Vagina (tissue), 2 donors: ENCODE measurements at regions not wholly inside any gene's neighbourhood (a gene's known extent, or its start where the extent isn't known, plus 50 kb on each side); places are given as distances from the start of the nearest gene placed in this dataset.

Source experiments
- POLR2A ChIP-seq, 2 donors: fragments of 450-650 bp; IDR thresholded peaks; one replicate each; pipeline ENCODE4 v1.6.1; 2017; ENCODE audit warnings: antibody characterized with exemption in 2 of 2, mild to moderate bottlenecking in 2 of 2, moderate library complexity in 2 of 2
- POLR2AphosphoS5 ChIP-seq, 2 donors: sonication (generic); formaldehyde crosslinking; IDR thresholded peaks; one replicate each; pipeline ENCODE4 v1.9.0; 2017; ENCODE audit warnings: antibody characterized with exemption in 2 of 2, mild to moderate bottlenecking in 2 of 2, low read depth in 1 of 2; ENCODE audit not compliant: insufficient read depth in 1 of 2
- TF ChIP-seq, protein P1 (sequence below), 3 experiments: fragments of 450-650 bp in 2 of 3; fragments of 200-600 bp in 1 of 3; sonication (generic) in 1 of 3; IDR thresholded peaks; one replicate each; pipeline ENCODE4 v1.5.1; 2017 to 2019; ENCODE audit warnings: antibody characterized with exemption in 3 of 3, mild to moderate bottlenecking in 2 of 3, moderate library complexity in 2 of 3

DNA sequence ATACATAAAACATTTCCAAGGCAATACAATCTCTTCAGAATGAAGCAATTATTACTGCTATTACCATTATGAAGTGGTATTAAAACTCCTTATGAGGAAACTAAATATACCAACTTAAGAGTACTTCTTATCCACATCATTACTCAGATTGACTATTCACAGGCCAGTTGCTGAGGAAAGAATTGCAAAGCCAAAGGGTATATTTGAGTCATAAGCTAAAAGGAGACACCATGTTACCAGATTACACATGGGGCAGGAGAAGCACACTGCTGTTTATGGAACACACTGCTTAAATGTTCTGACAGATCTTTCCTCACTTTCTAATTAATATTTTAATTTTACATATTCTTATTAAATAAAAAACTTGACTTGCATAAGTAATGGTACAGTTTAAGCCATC, 1726.4 kb upstream of the NUDT12 start:
- TF ChIP-seq, protein P1, sequence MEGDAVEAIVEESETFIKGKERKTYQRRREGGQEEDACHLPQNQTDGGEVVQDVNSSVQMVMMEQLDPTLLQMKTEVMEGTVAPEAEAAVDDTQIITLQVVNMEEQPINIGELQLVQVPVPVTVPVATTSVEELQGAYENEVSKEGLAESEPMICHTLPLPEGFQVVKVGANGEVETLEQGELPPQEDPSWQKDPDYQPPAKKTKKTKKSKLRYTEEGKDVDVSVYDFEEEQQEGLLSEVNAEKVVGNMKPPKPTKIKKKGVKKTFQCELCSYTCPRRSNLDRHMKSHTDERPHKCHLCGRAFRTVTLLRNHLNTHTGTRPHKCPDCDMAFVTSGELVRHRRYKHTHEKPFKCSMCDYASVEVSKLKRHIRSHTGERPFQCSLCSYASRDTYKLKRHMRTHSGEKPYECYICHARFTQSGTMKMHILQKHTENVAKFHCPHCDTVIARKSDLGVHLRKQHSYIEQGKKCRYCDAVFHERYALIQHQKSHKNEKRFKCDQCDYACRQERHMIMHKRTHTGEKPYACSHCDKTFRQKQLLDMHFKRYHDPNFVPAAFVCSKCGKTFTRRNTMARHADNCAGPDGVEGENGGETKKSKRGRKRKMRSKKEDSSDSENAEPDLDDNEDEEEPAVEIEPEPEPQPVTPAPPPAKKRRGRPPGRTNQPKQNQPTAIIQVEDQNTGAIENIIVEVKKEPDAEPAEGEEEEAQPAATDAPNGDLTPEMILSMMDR (IDR thresholded peaks at IDR 0.05): no peak
- TF ChIP-seq POLR2AphosphoS5 (IDR thresholded peaks at IDR 0.05; ENCODE audit: insufficient read depth in 1 of 2, low read depth in 1 of 2) (no peak), POLR2A (IDR thresholded peaks at IDR 0.05) (no peak)
